Activated gamma-delta T cell treated with anti-CD3 and anti-CD28 coated beads, Interleukin-2, amount 50 U/mL, for 16 hours (primary cell): ENCODE measurements at regions not wholly inside any gene's neighbourhood (a gene's known extent, or its start where the extent isn't known, plus 50 kb on each side); places are given as distances from the start of the nearest gene placed in this dataset.

Experiments used
- DNase-seq: peaks from one replicate; pipeline ENCODE4 v3.0.0-alpha.2; 2020; ENCODE audit warnings: low read depth

GRCh38 chr18:22355598-22355997 is 62.1 kb downstream of the CTAGE1 start:
- DNase-seq, result no peak

DNA sequence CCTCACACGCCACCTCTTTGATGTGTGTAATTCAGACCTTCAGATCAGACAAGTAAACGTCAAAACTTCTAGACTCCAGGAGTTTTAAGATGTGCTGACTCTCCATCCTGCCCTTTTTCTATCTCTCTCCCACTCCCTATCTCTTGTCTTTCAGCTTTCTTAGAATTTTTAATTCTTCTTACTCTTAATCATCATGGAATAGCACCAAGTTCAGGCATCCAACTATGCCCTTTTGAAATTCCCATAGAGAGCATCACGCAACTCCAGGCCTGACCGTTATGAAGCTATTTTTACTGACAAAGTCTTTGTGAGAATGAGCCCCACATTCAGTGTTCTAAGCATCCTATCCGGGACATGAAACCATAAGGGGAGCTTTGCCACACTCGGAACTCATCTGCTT is 62.6 kb downstream of the CTAGE1 start:
- DNase-seq, result no peak

- DNase-seq, result no peak
These were observed 67.7 kb downstream of the CTAGE1 start for GRCh38 chr18:22349966-22350365.

- DNase-seq, result no peak
These were observed 68.3 kb downstream of the CTAGE1 start for GRCh38 chr18:22349317-22349898.

- no peak for DNase-seq
These were observed 69.0 kb downstream of the CTAGE1 start for GRCh38 chr18:22348521-22349316.

GRCh38 chr18:22347606-22348511 is 69.9 kb downstream of the CTAGE1 start:
- DNase-seq, result peak; percentile 29

- DNase-seq, result no peak
These were observed 70.6 kb downstream of the CTAGE1 start for GRCh38 chr18:22346953-22347605.

DNA sequence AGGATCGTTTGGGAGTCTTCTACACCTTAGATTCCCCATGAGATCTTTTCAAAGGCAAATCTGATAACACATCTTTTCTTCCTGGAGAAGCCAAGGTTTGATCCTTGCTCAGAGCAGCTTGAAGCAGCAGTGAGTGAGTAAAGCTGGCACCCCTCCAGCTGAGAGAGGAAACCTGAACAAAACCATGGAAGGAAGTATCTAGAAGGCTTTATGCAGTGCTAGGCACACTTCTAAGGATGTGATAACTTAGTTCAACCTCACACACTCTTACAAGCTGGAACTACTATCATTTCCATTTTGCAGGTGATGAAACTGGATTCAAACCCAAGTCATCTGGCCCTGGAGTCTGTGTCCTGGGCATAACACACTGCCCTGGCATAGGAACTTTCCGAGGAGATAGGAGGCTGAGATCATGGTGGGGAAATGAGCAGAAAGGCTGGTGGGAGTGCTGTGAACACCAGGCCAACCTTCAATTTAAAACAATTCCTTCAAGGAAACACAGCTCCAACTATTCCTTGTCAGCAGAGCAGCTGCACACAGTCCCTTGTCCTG is 71.2 kb downstream of the CTAGE1 start:
- peak; percentile 22 for DNase-seq

GRCh38 chr18:22345718-22346117 is 72.0 kb downstream of the CTAGE1 start:
- DNase-seq, result no peak

GRCh38 chr18:22344908-22345670 is 72.6 kb downstream of the CTAGE1 start:
- peak; percentile 24 for DNase-seq

DNA sequence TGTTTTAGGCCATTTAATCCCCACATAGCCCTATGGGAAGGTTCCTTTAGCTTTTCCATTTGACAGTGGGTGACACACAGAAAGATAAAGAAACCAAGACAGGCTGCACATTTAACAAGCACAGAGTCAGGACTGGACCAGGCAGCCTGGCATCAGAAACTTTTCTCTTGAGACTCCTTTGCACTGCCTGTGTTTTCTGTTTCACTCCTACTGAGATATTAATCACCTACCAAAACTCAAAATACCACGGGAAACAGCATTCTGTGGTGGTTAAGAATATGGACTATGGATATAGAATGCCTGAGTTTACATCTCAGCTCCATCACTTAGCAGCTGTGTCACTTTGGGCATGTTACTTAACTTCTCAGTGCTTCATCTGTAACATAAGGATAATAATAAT is 73.3 kb downstream of the CTAGE1 start:
- DNase-seq, result no peak

DNA sequence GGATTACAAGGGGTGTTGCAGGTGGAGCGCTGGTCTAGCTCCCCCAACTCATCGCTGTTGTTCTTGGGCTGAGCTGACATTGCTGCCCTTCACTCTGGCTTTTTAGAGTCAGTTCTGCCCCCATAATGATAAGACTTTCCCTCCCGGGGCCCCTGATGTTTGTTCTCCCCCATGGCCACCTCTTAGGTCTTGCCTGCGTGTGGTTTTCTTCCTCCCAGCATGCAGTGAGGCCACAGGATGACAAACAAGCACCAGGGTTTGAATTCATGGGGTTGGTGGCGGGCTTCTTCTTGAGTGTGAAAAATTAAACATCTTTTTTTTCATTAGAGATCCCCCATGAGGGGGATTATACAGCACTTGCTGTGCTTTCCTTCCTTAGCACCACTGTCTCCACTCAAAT is 74.1 kb downstream of the CTAGE1 start:
- no peak for DNase-seq

GRCh38 chr18:22342625-22343024 is 75.1 kb downstream of the CTAGE1 start:
- DNase-seq, result peak; percentile 52

GRCh38 chr18:22340331-22340730 is 77.4 kb downstream of the CTAGE1 start:
- DNase-seq, result no peak

DNA sequence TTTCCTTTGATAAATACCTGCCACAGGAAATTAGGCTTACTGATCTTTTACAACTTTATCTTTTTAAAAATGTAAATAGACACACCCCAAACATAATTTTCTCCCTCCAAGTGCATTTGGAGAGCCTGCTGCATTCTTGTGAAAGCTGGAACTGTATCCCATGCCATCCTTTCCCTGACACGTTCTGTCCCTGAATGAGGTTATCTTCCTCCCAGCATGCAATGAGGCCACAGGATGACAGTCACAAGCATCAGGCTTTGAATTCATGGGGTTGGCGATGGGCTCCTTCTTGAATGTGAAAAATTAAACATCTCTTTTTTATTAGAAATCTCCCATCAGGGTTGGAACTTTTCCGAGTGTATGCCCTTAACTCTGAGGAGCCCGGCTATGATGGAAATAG is 77.8 kb downstream of the CTAGE1 start:
- DNase-seq, result no peak

DNA sequence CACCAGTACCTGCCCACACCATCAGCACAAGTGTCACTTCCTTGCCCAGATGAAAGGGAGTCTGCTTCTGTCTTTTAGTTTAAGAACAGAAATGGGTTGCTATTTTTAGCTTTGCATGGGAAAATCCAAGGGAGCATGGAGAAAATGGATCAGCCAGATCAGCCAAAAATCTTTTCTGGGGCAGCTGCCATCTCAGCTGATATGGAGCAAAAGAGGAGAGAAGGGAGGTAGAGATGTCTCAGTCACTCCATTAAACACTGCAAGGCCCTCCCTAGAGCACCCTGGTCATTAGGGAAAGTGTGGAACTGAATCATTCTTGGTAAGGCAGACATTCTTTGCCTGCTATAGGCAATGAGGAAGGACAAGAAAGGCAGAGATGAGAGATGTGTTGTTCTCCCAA is 79.9 kb downstream of the CTAGE1 start:
- DNase-seq, result no peak

DNA sequence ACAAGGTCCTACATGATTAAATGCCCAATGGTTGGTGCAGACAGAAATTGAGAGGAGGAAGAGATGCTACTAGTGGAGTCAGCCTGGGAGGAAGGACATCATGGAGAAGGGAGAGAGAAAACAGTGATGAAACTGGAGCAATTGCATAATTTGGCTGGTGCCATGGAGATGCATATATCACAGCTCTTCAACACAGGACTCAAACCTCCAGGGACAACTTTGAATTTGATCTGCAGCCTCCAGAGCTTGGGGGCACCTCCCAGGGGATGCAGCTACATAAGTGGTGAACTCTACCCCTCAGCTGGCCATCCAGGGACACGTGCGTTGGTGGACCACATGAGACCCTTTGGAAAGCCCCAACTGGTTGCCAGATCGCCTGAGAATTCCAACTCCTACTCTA is 80.4 kb downstream of the CTAGE1 start:
- no peak for DNase-seq

DNA sequence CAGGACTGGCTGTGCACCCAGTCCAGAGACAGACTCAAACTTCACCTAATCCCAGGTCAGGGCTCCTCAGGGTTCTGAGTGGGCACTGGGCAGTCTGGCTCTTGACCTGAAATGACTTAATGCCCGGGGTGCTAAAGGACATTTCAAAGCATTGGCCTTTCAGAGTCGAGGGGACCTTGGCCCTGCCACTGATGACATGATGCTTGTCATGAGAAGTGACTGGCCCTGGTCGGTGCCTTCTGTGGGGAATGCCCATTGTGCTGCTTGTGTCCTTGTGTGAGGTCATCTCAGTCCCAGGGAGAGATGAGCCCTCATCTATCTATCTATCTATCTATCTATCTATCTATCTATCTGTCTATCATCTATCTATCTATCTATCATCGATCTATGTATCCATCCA is 81.3 kb downstream of the CTAGE1 start:
- DNase-seq, result no peak

GRCh38 chr18:22335731-22336198 is 82.0 kb downstream of the CTAGE1 start:
- no peak for DNase-seq

DNA sequence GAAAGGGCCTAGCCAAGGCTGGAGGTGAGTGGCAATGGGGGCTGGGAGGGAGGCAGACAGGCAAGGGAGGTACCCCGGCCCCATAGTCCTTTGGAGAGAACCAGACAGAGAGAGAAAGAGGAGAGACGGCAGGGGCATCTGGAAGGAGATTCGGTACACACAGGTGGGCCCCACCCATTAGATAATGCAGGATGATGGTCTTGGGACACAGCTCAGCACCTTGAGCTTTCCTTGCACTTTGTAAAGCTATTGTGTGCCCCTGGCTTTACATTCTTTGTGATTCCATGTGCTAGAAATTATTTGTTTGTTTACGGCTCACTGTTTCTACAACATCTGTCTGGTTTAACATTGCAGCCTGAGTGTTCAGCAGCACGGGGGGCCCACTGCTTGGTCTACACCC is 83.1 kb downstream of the CTAGE1 start:
- DNase-seq, result no peak

DNA sequence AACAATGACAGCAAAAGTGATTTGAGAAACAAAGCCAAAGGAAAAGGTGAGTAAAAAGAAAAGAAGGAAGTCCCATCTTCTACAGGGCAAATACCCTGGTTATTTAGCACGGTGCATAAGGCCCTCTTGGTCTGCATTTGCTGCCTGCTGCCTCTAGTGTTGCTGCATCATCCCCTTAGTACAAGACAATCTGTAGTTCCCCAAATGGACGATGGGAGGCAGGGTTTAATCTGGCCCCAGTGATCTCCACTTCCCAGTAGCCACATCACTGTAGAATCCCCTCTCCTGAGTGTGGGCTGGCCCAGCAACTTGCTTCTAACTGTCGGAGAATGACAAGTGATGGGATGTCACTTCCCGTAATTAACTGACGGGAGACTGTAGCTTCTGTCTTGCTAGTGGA is 85.1 kb downstream of the CTAGE1 start:
- DNase-seq, result no peak
